ENCODE measurements at regions not wholly inside any gene's neighbourhood (a gene's known extent, or its start where the extent isn't known, plus 50 kb on each side); places are given as distances from the start of the nearest gene placed in this dataset.

DNA sequence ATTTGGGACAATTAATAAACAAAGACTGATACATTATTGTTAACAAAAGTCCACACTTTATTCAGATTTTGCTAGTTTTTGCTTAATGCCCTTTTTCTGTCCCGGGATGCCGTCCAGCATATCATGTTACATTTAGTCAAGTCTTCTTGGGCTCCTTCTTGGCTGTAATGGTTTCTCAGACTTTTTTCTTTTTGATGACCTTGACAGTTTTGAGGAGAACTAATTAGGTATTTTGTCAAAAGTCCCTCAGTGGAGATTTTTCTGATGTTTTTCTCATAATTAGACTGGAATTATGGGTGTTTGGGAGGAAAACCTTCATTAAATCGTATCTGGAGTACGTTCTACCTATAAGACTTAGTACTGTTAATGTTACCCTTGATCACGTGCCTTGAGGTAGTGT lies 177.2 kb downstream of the MCHR2 start (continued):
- TF ChIP-seq, protein P1, sequence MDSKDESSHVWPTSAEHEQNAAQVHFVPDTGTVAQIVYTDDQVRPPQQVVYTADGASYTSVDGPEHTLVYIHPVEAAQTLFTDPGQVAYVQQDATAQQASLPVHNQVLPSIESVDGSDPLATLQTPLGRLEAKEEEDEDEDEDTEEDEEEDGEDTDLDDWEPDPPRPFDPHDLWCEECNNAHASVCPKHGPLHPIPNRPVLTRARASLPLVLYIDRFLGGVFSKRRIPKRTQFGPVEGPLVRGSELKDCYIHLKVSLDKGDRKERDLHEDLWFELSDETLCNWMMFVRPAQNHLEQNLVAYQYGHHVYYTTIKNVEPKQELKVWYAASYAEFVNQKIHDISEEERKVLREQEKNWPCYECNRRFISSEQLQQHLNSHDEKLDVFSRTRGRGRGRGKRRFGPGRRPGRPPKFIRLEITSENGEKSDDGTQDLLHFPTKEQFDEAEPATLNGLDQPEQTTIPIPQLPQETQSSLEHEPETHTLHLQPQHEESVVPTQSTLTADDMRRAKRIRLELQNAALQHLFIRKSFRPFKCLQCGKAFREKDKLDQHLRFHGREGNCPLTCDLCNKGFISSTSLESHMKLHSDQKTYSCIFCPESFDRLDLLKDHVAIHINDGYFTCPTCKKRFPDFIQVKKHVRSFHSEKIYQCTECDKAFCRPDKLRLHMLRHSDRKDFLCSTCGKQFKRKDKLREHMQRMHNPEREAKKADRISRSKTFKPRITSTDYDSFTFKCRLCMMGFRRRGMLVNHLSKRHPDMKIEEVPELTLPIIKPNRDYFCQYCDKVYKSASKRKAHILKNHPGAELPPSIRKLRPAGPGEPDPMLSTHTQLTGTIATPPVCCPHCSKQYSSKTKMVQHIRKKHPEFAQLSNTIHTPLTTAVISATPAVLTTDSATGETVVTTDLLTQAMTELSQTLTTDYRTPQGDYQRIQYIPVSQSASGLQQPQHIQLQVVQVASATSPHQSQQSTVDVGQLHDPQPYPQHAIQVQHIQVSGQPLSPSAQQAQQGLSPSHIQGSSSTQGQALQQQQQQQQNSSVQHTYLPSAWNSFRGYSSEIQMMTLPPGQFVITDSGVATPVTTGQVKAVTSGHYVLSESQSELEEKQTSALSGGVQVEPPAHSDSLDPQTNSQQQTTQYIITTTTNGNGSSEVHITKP (tag by site-specific recombination; IDR thresholded peaks at IDR 0.05), result no peak
- no peak for TF ChIP-seq ZNF184 (tag by site-specific recombination; IDR thresholded peaks at IDR 0.05)
- no peak for TF ChIP-seq ZNF621 (tag by site-specific recombination; IDR thresholded peaks at IDR 0.05)
- no peak for TF ChIP-seq ZNF350 (tag by site-specific recombination; IDR thresholded peaks at IDR 0.05)
- TF ChIP-seq ZNF707 (tag by site-specific recombination; IDR thresholded peaks at IDR 0.05), result no peak
- TF ChIP-seq ZNF37A (tag by site-specific recombination; IDR thresholded peaks at IDR 0.05), result no peak
- TF ChIP-seq ZNF292 (tag by site-specific recombination; IDR thresholded peaks at IDR 0.05; ENCODE audit: borderline replicate concordance, low read depth), result no peak

DNA sequence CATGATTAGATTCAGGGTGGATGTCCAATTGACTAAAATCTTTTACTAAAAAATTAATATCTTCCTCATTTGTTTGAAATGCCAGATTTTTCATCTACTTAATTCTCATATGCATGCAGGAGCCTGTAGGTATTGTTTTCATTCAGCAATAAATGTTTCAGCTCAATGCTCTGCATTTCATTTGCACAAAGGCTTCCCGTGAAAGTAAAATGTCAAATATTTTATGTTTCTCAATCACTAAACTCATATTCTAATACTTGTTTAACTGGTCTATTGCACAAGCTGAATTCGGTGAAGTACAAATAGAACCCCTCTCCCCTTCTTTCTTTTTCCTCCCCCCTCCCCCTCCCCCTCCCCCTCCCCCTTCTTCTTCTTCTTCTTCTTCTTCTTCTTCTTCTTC lies 175.9 kb downstream of the MCHR2 start:
- no peaks in the 10 kb centered on the region for H3K9me3 ChIP-seq (ENCODE audit: control insufficient read depth, insufficient read depth, low read depth, low read length)
- no peaks in the 10 kb centered on the region for H3K36me3 ChIP-seq (ENCODE audit: control insufficient read depth in 2 of 2, insufficient read depth in 1 of 2, low read length in 2 of 2)
- H3K4me1 ChIP-seq (ENCODE audit: control insufficient read depth, insufficient read depth, low read length), result no peaks in the 10 kb centered on the region
- POLR2A ChIA-PET, result interaction anchor here (1.8 kb wide), 1 partner anchor 14 kb away, joined by 3 read pairs; no protein-coding TSS in a partner anchor
- H3K4me3 ChIP-seq (ENCODE audit: low read depth, low read length), result no peak overlapping the region
- no peak overlapping the region for H3K27ac ChIP-seq (ENCODE audit: extremely low read depth, low read depth, low read length)
- CTCF ChIA-PET, result no interaction called here
- TF ChIP-seq YY2 (tag by site-specific recombination; IDR thresholded peaks at IDR 0.05), result no peak
- TF ChIP-seq, protein P2, sequence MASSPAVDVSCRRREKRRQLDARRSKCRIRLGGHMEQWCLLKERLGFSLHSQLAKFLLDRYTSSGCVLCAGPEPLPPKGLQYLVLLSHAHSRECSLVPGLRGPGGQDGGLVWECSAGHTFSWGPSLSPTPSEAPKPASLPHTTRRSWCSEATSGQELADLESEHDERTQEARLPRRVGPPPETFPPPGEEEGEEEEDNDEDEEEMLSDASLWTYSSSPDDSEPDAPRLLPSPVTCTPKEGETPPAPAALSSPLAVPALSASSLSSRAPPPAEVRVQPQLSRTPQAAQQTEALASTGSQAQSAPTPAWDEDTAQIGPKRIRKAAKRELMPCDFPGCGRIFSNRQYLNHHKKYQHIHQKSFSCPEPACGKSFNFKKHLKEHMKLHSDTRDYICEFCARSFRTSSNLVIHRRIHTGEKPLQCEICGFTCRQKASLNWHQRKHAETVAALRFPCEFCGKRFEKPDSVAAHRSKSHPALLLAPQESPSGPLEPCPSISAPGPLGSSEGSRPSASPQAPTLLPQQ (tag by site-specific recombination; IDR thresholded peaks at IDR 0.05), result no peak
- TF ChIP-seq KLF1 (tag by site-specific recombination; IDR thresholded peaks at IDR 0.05), result no peak
- no peak for TF ChIP-seq ZNF121 (tag by site-specific recombination; IDR thresholded peaks at IDR 0.05)
- no peak for TF ChIP-seq RBAK (tag by site-specific recombination; IDR thresholded peaks at IDR 0.05)
- TF ChIP-seq, protein P3, sequence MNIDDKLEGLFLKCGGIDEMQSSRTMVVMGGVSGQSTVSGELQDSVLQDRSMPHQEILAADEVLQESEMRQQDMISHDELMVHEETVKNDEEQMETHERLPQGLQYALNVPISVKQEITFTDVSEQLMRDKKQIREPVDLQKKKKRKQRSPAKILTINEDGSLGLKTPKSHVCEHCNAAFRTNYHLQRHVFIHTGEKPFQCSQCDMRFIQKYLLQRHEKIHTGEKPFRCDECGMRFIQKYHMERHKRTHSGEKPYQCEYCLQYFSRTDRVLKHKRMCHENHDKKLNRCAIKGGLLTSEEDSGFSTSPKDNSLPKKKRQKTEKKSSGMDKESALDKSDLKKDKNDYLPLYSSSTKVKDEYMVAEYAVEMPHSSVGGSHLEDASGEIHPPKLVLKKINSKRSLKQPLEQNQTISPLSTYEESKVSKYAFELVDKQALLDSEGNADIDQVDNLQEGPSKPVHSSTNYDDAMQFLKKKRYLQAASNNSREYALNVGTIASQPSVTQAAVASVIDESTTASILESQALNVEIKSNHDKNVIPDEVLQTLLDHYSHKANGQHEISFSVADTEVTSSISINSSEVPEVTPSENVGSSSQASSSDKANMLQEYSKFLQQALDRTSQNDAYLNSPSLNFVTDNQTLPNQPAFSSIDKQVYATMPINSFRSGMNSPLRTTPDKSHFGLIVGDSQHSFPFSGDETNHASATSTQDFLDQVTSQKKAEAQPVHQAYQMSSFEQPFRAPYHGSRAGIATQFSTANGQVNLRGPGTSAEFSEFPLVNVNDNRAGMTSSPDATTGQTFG (tag by site-specific recombination; IDR thresholded peaks at IDR 0.05; ENCODE audit: borderline replicate concordance), result no peak
- no peak for TF ChIP-seq ZNF629 (tag by site-specific recombination; IDR thresholded peaks at IDR 0.05)
- TF ChIP-seq, protein P4, sequence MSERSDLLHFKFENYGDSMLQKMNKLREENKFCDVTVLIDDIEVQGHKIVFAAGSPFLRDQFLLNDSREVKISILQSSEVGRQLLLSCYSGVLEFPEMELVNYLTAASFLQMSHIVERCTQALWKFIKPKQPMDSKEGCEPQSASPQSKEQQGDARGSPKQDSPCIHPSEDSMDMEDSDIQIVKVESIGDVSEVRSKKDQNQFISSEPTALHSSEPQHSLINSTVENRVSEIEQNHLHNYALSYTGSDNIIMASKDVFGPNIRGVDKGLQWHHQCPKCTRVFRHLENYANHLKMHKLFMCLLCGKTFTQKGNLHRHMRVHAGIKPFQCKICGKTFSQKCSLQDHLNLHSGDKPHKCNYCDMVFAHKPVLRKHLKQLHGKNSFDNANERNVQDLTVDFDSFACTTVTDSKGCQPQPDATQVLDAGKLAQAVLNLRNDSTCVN (tag by site-specific recombination; optimal IDR thresholded peaks at IDR 0.05), result no peak
- TF ChIP-seq, protein P5, sequence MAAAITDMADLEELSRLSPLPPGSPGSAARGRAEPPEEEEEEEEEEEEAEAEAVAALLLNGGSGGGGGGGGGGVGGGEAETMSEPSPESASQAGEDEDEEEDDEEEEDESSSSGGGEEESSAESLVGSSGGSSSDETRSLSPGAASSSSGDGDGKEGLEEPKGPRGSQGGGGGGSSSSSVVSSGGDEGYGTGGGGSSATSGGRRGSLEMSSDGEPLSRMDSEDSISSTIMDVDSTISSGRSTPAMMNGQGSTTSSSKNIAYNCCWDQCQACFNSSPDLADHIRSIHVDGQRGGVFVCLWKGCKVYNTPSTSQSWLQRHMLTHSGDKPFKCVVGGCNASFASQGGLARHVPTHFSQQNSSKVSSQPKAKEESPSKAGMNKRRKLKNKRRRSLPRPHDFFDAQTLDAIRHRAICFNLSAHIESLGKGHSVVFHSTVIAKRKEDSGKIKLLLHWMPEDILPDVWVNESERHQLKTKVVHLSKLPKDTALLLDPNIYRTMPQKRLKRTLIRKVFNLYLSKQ (tag by site-specific recombination; IDR thresholded peaks at IDR 0.05; ENCODE audit: borderline replicate concordance), result no peak
- TF ChIP-seq ZNF184 (tag by site-specific recombination; IDR thresholded peaks at IDR 0.05), result no peak
- TF ChIP-seq KLF9 (tag by site-specific recombination; IDR thresholded peaks at IDR 0.05; ENCODE audit: low read depth), result no peak
- no peak for TF ChIP-seq ZNF510 (tag by site-specific recombination; IDR thresholded peaks at IDR 0.05; ENCODE audit: insufficient replicate concordance)
- TF ChIP-seq ZNF426 (tag by site-specific recombination; IDR thresholded peaks at IDR 0.05), result no peak
- TF ChIP-seq, protein P6, sequence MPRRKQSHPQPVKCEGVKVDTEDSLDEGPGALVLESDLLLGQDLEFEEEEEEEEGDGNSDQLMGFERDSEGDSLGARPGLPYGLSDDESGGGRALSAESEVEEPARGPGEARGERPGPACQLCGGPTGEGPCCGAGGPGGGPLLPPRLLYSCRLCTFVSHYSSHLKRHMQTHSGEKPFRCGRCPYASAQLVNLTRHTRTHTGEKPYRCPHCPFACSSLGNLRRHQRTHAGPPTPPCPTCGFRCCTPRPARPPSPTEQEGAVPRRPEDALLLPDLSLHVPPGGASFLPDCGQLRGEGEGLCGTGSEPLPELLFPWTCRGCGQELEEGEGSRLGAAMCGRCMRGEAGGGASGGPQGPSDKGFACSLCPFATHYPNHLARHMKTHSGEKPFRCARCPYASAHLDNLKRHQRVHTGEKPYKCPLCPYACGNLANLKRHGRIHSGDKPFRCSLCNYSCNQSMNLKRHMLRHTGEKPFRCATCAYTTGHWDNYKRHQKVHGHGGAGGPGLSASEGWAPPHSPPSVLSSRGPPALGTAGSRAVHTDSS (tag by site-specific recombination; IDR thresholded peaks at IDR 0.05), result no peak
- TF ChIP-seq, protein P7, sequence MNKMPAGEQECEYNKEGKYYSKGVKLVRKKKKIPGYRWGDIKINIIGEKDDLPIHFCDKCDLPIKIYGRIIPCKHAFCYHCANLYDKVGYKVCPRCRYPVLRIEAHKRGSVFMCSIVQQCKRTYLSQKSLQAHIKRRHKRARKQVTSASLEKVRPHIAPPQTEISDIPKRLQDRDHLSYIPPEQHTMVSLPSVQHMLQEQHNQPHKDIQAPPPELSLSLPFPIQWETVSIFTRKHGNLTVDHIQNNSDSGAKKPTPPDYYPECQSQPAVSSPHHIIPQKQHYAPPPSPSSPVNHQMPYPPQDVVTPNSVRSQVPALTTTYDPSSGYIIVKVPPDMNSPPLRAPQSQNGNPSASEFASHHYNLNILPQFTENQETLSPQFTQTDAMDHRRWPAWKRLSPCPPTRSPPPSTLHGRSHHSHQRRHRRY (tag by site-specific recombination; IDR thresholded peaks at IDR 0.05), result no peak
- no peak for TF ChIP-seq ZNF610 (tag by site-specific recombination; IDR thresholded peaks at IDR 0.05; ENCODE audit: borderline replicate concordance)
- TF ChIP-seq ZNF221 (tag by site-specific recombination; IDR thresholded peaks at IDR 0.05; ENCODE audit: borderline replicate concordance), result no peak
- no peak for TF ChIP-seq ZNF16 (tag by site-specific recombination; IDR thresholded peaks at IDR 0.05; ENCODE audit: low read depth)

Measured in HEK293 (cell line).